NT2/D1 (cell line): ENCODE measurements at regions not wholly inside any gene's neighbourhood (a gene's known extent, or its start where the extent isn't known, plus 50 kb on each side); places are given as distances from the start of the nearest gene placed in this dataset.

Source experiments
- SUZ12 ChIP-seq: IDR thresholded peaks from 2 replicates; pipeline ENCODE4 v1.6.1; 2011; ENCODE audit not compliant: insufficient read length, insufficient read depth; ENCODE audit errors: extremely low read depth
- YY1 ChIP-seq: IDR thresholded peaks from 2 replicates; pipeline ENCODE4 v1.6.1; 2011; ENCODE audit not compliant: insufficient read length, insufficient read depth
- ZNF274 ChIP-seq: IDR thresholded peaks from 2 replicates; pipeline ENCODE4 v1.6.1; 2011; ENCODE audit warnings: mild to moderate bottlenecking, low read depth, low read length

DNA sequence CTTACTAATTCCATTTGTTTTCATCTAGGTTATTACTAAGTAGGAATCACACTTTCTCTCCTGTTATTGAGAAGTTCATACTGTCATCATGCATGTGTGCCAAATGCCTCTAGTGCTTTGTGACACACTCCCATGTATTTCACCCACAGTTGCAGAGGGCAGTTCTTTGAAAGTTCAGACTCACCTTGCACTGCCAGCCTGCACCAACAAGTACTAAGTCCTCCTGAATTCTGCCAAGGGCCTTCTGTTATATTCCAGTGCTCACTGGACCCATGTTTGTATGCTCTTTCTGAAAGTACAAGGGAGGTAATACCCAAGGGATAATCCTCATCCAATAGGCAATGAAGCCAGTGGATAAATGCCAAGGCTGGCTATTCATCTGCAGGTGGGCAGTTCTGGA is 136.6 kb upstream of the ARPP21 start:
- no peak for TF ChIP-seq YY1
- TF ChIP-seq ZNF274 = no peak
- TF ChIP-seq SUZ12 = no peak
